ENCODE measurements at regions not wholly inside any gene's neighbourhood (a gene's known extent, or its start where the extent isn't known, plus 50 kb on each side); places are given as distances from the start of the nearest gene placed in this dataset.

DNA sequence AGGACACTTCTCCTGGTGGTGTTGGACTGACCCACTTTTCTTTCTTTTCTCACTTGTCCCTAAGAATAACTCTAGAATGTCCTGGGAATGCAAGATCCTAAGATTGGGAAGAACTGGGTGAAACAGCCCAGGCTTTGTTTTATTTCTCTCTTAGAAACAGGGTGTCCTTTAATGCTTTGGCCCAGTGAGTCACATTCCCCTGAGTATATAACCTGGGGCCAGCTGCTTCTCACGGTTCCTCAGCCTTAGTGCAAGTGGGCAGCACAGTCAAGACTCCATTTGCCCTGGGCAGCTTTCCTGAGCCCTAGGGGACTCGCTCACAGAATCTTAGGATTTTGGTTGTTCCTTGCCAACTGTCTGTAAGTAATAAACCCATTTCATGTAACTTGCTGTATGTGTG is 355.0 kb downstream of the DSC3 start:
- TF ChIP-seq, protein P1, sequence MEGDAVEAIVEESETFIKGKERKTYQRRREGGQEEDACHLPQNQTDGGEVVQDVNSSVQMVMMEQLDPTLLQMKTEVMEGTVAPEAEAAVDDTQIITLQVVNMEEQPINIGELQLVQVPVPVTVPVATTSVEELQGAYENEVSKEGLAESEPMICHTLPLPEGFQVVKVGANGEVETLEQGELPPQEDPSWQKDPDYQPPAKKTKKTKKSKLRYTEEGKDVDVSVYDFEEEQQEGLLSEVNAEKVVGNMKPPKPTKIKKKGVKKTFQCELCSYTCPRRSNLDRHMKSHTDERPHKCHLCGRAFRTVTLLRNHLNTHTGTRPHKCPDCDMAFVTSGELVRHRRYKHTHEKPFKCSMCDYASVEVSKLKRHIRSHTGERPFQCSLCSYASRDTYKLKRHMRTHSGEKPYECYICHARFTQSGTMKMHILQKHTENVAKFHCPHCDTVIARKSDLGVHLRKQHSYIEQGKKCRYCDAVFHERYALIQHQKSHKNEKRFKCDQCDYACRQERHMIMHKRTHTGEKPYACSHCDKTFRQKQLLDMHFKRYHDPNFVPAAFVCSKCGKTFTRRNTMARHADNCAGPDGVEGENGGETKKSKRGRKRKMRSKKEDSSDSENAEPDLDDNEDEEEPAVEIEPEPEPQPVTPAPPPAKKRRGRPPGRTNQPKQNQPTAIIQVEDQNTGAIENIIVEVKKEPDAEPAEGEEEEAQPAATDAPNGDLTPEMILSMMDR (IDR thresholded peaks at IDR 0.05) = no peak
- no peak for TF ChIP-seq POLR2A (IDR thresholded peaks at IDR 0.05)
